ENCODE measurements at regions not wholly inside any gene's neighbourhood (a gene's known extent, or its start where the extent isn't known, plus 50 kb on each side); places are given as distances from the start of the nearest gene placed in this dataset.
"Not testable (repeated sequence)": the region's sequence is repeated elsewhere in the genome, so short reads cannot be mapped to it uniquely, and the experiment has no call there.

DNA sequence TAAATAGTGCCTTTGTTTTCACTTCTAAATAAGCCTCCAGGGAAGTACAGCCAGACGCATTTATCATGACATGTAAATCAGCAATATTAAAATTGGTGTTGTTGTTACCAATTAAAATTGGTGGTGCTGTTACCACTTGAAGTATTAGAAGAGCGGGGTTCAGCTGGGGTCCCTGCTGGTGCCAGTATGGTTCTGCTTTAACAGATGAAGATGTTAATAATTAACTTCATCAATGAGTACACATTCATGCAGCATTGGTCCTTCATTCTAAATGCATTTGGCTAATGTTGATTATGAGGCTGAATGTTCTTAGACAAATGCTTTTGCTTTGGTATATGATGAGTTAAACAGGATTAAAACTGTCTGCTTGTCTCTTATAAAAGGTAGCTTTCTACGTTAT is 67.6 kb upstream of the TMC1 start:
- Mint-ChIP-seq H3K36me3 (ENCODE audit: low read depth, unreplicated experiment) (no peaks in the 10 kb centered on the region), H3K27ac (ENCODE audit: unreplicated experiment) (no peak overlapping the region), H3K27me3 (ENCODE audit: low read depth, unreplicated experiment) (no peaks in the 10 kb centered on the region), H3K4me3 (ENCODE audit: unreplicated experiment) (no peak overlapping the region), H3K9me3 (ENCODE audit: unreplicated experiment) (no peaks in the 10 kb centered on the region), H3K4me1 (ENCODE audit: low read depth, unreplicated experiment) (peaks cover 9% of the 10 kb centered on the region)
- Histone ChIP-seq H2AFZ (ENCODE audit: low read depth, low read length) (no peak overlapping the region), H4K20me1 (ENCODE audit: insufficient read depth, low read length) (no peaks in the 10 kb centered on the region), H3K4me1 (ENCODE audit: insufficient read depth, low read length) (no peaks in the 10 kb centered on the region), H3K4me3 (ENCODE audit: insufficient read depth, low read depth, low read length) (no peak overlapping the region), H3K4me2 (ENCODE audit: low read length) (no peak overlapping the region), H3K27me3 (ENCODE audit: insufficient read depth, low read length) (no peaks in the 10 kb centered on the region), H3K27ac (ENCODE audit: low read depth, low read length) (no peak overlapping the region), H3K9me3 (ENCODE audit: insufficient read depth, low read depth, low read length) (no peaks in the 10 kb centered on the region), H3K79me2 (ENCODE audit: insufficient read depth, low read length) (no peaks in the 10 kb centered on the region), H3K9ac (ENCODE audit: low read length) (no peak overlapping the region), H3K36me3 (ENCODE audit: insufficient read depth, low read length) (no peaks in the 10 kb centered on the region)
- DNase-seq (ENCODE audit: low read depth) (no peak), FAIRE-seq (no peak)
- no peak for TF ChIP-seq EZH2 (IDR thresholded peaks at IDR 0.05; ENCODE audit: insufficient read depth, low read length)
- TF ChIP-seq CTCF (IDR thresholded peaks at IDR 0.05; ENCODE audit: insufficient read depth, low read depth, low read length), result no peak

- not testable (repeated sequence) for FAIRE-seq; H3K36me3 ChIP-seq (ENCODE audit: insufficient read depth, low read length); H3K9ac ChIP-seq (ENCODE audit: low read length); H3K9me3 ChIP-seq (ENCODE audit: insufficient read depth, low read depth, low read length); H3K27me3 ChIP-seq (ENCODE audit: insufficient read depth, low read length); H3K27me3 Mint-ChIP-seq (ENCODE audit: low read depth, unreplicated experiment); H3K4me3 Mint-ChIP-seq (ENCODE audit: unreplicated experiment); H3K4me2 ChIP-seq (ENCODE audit: low read length); H3K36me3 Mint-ChIP-seq (ENCODE audit: low read depth, unreplicated experiment); H3K9me3 Mint-ChIP-seq (ENCODE audit: unreplicated experiment); DNase-seq (ENCODE audit: low read depth); H2AFZ ChIP-seq (ENCODE audit: low read depth, low read length); H3K27ac ChIP-seq (ENCODE audit: low read depth, low read length); H4K20me1 ChIP-seq (ENCODE audit: insufficient read depth, low read length); H3K27ac Mint-ChIP-seq (ENCODE audit: unreplicated experiment); H3K4me3 ChIP-seq (ENCODE audit: insufficient read depth, low read depth, low read length); H3K79me2 ChIP-seq (ENCODE audit: insufficient read depth, low read length)
- peaks cover 29% of the 10 kb centered on the region for H3K4me1 ChIP-seq (ENCODE audit: insufficient read depth, low read length)
- H3K4me1 Mint-ChIP-seq (ENCODE audit: low read depth, unreplicated experiment), result peaks cover 29% of the 10 kb centered on the region
Measured at GRCh38 chr9:72446241-72446640, 75.2 kb upstream of the TMC1 start.

DNA sequence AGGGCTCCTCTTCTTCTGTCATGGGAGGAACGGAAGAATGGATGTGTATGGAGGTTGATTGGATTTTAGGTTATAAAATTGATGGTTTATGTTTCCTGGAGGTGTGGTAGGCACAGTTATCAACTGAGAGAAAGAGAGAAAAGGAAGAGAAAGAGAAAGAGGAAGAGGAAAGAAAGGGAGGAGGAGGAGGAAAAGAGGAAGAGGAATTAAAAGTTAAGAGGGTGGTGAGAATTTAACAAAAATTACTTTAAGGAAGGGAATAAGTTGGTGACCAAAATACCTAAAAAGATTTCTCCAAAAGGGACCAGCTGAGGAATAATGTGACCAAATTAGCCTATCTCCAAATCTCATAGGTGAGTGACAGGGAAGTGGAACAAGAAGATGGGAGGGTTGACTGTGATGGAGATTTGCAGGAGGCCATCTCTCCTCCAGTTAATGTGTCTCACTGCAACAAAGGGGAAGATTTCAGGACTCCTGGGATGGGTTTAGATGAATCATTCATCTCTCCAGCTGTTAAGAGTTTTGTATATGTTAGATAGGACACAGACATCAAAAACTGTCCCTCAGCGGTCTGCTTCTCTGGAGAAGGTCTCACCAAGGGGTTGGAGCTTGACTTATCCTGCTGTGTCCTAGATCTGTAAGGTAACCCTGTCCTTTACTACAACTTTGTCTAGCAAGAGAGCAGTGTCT is 76.0 kb upstream of the TMC1 start:
- TF ChIP-seq EZH2 (IDR thresholded peaks at IDR 0.05; ENCODE audit: insufficient read depth, low read length), result no peak
- no peak for TF ChIP-seq CTCF (IDR thresholded peaks at IDR 0.05; ENCODE audit: insufficient read depth, low read depth, low read length)
- H3K4me3 Mint-ChIP-seq (ENCODE audit: unreplicated experiment), result no peak overlapping the region
- no peak overlapping the region for H3K27ac Mint-ChIP-seq (ENCODE audit: unreplicated experiment)
- peaks cover 34% of the 10 kb centered on the region for H3K4me1 Mint-ChIP-seq (ENCODE audit: low read depth, unreplicated experiment)
- no peaks in the 10 kb centered on the region for H3K36me3 Mint-ChIP-seq (ENCODE audit: low read depth, unreplicated experiment)
- FAIRE-seq (no peak), DNase-seq (ENCODE audit: low read depth) (no peak)
- H3K27ac ChIP-seq (ENCODE audit: low read depth, low read length), result no peak overlapping the region
- H3K4me2 ChIP-seq (ENCODE audit: low read length), result no peak overlapping the region
- peaks cover 2% of the 10 kb centered on the region for H3K9me3 Mint-ChIP-seq (ENCODE audit: unreplicated experiment)
- H3K27me3 ChIP-seq (ENCODE audit: insufficient read depth, low read length), result no peaks in the 10 kb centered on the region
- H3K79me2 ChIP-seq (ENCODE audit: insufficient read depth, low read length), result no peaks in the 10 kb centered on the region
- H2AFZ ChIP-seq (ENCODE audit: low read depth, low read length), result no peak overlapping the region
- H3K4me1 ChIP-seq (ENCODE audit: insufficient read depth, low read length), result peaks cover 34% of the 10 kb centered on the region
- H3K9ac ChIP-seq (ENCODE audit: low read length), result no peak overlapping the region
- no peaks in the 10 kb centered on the region for H3K9me3 ChIP-seq (ENCODE audit: insufficient read depth, low read depth, low read length)
- H3K4me3 ChIP-seq (ENCODE audit: insufficient read depth, low read depth, low read length), result no peak overlapping the region
- no peaks in the 10 kb centered on the region for H3K27me3 Mint-ChIP-seq (ENCODE audit: low read depth, unreplicated experiment)
- H4K20me1 ChIP-seq (ENCODE audit: insufficient read depth, low read length), result no peaks in the 10 kb centered on the region
- H3K36me3 ChIP-seq (ENCODE audit: insufficient read depth, low read length), result no peaks in the 10 kb centered on the region

All from astrocyte (in vitro differentiated cells and primary cell).